Sigmoid colon (tissue), 6 donors: ENCODE measurements at regions not wholly inside any gene's neighbourhood (a gene's known extent, or its start where the extent isn't known, plus 50 kb on each side); places are given as distances from the start of the nearest gene placed in this dataset.
A peak's percentile ranks its signal among the peaks of the same experiment; 100 is the strongest.

ENCODE experiments used
- DNase-seq: peaks from one replicate; pipeline ENCODE4 v3.0.0-alpha.2; 2019
- H3K27ac ChIP-seq, 4 donors: fragments of 200-600 bp; sonication (generic); one replicate each; pipeline ENCODE4 v1.5.1; 2016 to 2019; ENCODE audit warnings: mild to moderate bottlenecking in 1 of 4
- H3K27me3 ChIP-seq, 3 donors: fragments of 200-600 bp; sonication (generic); one replicate each; pipeline ENCODE4 v1.5.1; 2019; ENCODE audit warnings: mild to moderate bottlenecking in 1 of 3
- H3K36me3 ChIP-seq, 4 donors: fragments of 200-600 bp; sonication (generic); one replicate each; pipeline ENCODE4 v1.5.1; 2016 to 2019
- H3K4me1 ChIP-seq, 4 donors: fragments of 200-600 bp; sonication (generic); one replicate each; pipeline ENCODE4 v1.5.1; 2017 to 2019
- H3K4me3 ChIP-seq, 4 donors: fragments of 200-600 bp; sonication (generic); one replicate each; pipeline ENCODE4 v1.5.1; 2017 to 2019; ENCODE audit warnings: mild to moderate bottlenecking in 2 of 4, moderate library complexity in 1 of 4
- H3K9me3 ChIP-seq, 4 donors: fragments of 200-600 bp in 3 of 4; sonication (generic) in 3 of 4; one replicate each; pipeline versions ENCODE4 v1.5.1 to v1.6.1; 2013 to 2019
- EP300 ChIP-seq, 4 donors: sonication (generic); formaldehyde crosslinking; IDR thresholded peaks; one replicate each; pipeline ENCODE4 v1.6.1; 2017; ENCODE audit warnings: antibody characterized with exemption in 4 of 4
- POLR2A ChIP-seq, 2 donors: fragments of 450-650 bp; IDR thresholded peaks; one replicate each; pipeline ENCODE4 v1.6.1; 2016; ENCODE audit warnings: antibody characterized with exemption in 2 of 2, mild to moderate bottlenecking in 2 of 2, moderate library complexity in 2 of 2
- POLR2AphosphoS5 ChIP-seq, 4 donors: sonication (generic); formaldehyde crosslinking; IDR thresholded peaks; one replicate each; pipeline ENCODE4 v1.6.1; 2017; ENCODE audit warnings: antibody characterized with exemption in 4 of 4
- WGBS, 2 donors: extraction: QIAGEN DNeasy Blood & Tissue Kit; methylation state at CpG; one replicate each; pipeline ENCODE4 v1.1.7; 2013; 5-methylcytosine and 5-hydroxymethylcytosine counted together
- intact Hi-C: fragments of 100-400 bp; cut with DNase I; formaldehyde crosslinking; loops from one replicate; pipeline ENCODE4 v1.15.1; 2023
- TF ChIP-seq, protein P1 (sequence below), 4 experiments: fragments of 450-650 bp in 3 of 4; fragments of 200-600 bp in 1 of 4; IDR thresholded peaks; one replicate each; pipeline ENCODE4 v1.5.1; 2016 to 2019; ENCODE audit warnings: antibody characterized with exemption in 4 of 4, mild to moderate bottlenecking in 3 of 4, moderate library complexity in 2 of 4
- donor health status: healthy with polysubstance abuse.
- donor health status: healthy.

- H3K27ac ChIP-seq = peak overlapping the region in 3 of 4 donors; percentile 42 to 72 (median 71)
- no peak for DNase-seq
- H3K9me3 ChIP-seq = no peaks in the 10 kb centered on the region
- intact Hi-C loops = loop anchor here (10.0 kb wide), 1 partner anchor 155 kb away; no protein-coding TSS in a partner anchor
- H3K27me3 ChIP-seq = no peaks in the 10 kb centered on the region
- no peak overlapping the region for H3K4me3 ChIP-seq
- WGBS, 2 donors = 85% methylated on average over 6 of the region's 6 CpGs
- H3K4me1 ChIP-seq = peaks cover 0 to 23% (median 13%) of the 10 kb centered on the region in 4 donors
- no peak for TF ChIP-seq POLR2AphosphoS5 (IDR thresholded peaks at IDR 0.05)
- TF ChIP-seq, protein P1, sequence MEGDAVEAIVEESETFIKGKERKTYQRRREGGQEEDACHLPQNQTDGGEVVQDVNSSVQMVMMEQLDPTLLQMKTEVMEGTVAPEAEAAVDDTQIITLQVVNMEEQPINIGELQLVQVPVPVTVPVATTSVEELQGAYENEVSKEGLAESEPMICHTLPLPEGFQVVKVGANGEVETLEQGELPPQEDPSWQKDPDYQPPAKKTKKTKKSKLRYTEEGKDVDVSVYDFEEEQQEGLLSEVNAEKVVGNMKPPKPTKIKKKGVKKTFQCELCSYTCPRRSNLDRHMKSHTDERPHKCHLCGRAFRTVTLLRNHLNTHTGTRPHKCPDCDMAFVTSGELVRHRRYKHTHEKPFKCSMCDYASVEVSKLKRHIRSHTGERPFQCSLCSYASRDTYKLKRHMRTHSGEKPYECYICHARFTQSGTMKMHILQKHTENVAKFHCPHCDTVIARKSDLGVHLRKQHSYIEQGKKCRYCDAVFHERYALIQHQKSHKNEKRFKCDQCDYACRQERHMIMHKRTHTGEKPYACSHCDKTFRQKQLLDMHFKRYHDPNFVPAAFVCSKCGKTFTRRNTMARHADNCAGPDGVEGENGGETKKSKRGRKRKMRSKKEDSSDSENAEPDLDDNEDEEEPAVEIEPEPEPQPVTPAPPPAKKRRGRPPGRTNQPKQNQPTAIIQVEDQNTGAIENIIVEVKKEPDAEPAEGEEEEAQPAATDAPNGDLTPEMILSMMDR (IDR thresholded peaks at IDR 0.05) = no peak
- TF ChIP-seq POLR2A (IDR thresholded peaks at IDR 0.05) = no peak
- TF ChIP-seq EP300 (IDR thresholded peaks at IDR 0.05) = no peak
- no peaks in the 10 kb centered on the region for H3K36me3 ChIP-seq
Measured at GRCh38 chr18:75800331-75800648, 372.8 kb upstream of the SMIM21 start.

GRCh38 chr18:75799449-75800330 is 372.2 kb upstream of the SMIM21 start:
- H3K27ac ChIP-seq = peak overlapping the region in 3 of 4 donors; percentile 42 to 72 (median 71)
- intact Hi-C loops = loop anchor here (10.0 kb wide), 1 partner anchor 155 kb away; no protein-coding TSS in a partner anchor
- no peaks in the 10 kb centered on the region for H3K9me3 ChIP-seq
- no peaks in the 10 kb centered on the region for H3K27me3 ChIP-seq
- peaks cover 0 to 23% (median 13%) of the 10 kb centered on the region in 4 donors for H3K4me1 ChIP-seq
- WGBS, 2 donors = 80% methylated on average over 10 of the region's 10 CpGs
- H3K36me3 ChIP-seq = no peaks in the 10 kb centered on the region
- H3K4me3 ChIP-seq = no peak overlapping the region
- no peak for DNase-seq
- peak in 1 of 4 donors; percentile 36 for TF ChIP-seq EP300 (IDR thresholded peaks at IDR 0.05)
- peak in 3 of 4 donors; percentile 15 to 73 (median 72) for TF ChIP-seq POLR2AphosphoS5 (IDR thresholded peaks at IDR 0.05)
- TF ChIP-seq, protein P1 (IDR thresholded peaks at IDR 0.05) = no peak
- TF ChIP-seq POLR2A (IDR thresholded peaks at IDR 0.05) = no peak

DNA sequence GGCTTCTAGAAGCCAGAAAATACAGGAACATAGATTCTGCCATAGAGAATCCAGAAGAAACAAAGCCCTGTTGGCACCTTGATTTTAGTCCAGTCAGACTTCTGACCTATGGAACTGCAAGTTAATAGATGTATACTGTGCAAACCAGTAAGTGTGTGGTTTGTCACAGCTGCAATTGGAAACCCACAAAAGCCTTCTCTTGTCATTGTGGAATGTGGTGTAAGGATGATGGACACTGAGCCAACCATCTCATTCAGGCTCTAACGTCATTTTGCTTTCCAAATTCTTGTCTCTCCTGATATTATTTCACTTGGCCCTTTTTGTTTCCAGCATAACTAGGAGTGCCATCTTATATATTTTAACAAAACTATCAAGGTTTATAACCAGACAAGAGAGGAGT is 369.5 kb upstream of the SMIM21 start:
- H3K27ac ChIP-seq = no peak overlapping the region
- H3K36me3 ChIP-seq = no peaks in the 10 kb centered on the region
- TF ChIP-seq POLR2AphosphoS5 (IDR thresholded peaks at IDR 0.05) (no peak), POLR2A (IDR thresholded peaks at IDR 0.05) (no peak), EP300 (IDR thresholded peaks at IDR 0.05) (no peak)
- TF ChIP-seq, protein P1 (IDR thresholded peaks at IDR 0.05) = no peak
- peaks cover 0 to 23% (median 13%) of the 10 kb centered on the region in 4 donors for H3K4me1 ChIP-seq
- DNase-seq = no peak
- intact Hi-C loops = no loop called here
- no peaks in the 10 kb centered on the region for H3K9me3 ChIP-seq
- H3K4me3 ChIP-seq = no peak overlapping the region
- 74 to 86% methylated on average over 1 of the region's 1 CpG for WGBS, 2 donors
- H3K27me3 ChIP-seq = no peaks in the 10 kb centered on the region

DNA sequence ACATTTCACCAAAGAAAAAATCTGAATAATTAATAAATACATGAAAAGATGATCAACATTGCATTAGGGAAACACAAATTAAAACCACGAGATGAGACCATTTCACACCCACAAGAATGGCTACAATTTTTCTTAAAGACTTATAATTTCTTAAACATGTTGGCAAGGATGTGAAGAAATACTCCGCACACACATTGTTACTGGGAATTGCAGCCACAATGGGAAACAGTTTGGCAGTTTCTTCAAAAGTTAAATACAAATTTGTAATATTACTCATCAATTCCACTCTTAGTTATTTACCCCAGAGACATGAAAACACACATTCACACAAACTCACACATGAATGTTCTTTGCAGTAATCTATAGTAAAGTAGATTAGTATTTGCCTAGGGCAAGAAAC is 363.3 kb upstream of the SMIM21 start:
- Histone ChIP-seq H3K9me3 (no peaks in the 10 kb centered on the region), H3K4me3 (no peak overlapping the region), H3K4me1 (no peaks in the 10 kb centered on the region), H3K27me3 (no peaks in the 10 kb centered on the region), H3K36me3 (no peaks in the 10 kb centered on the region), H3K27ac (no peak overlapping the region)
- intact Hi-C loops = no loop called here
- no peak for DNase-seq
- 86 to 87% methylated on average over 2 of the region's 2 CpGs for WGBS, 2 donors
- TF ChIP-seq, protein P1 (IDR thresholded peaks at IDR 0.05) = no peak
- no peak for TF ChIP-seq POLR2AphosphoS5 (IDR thresholded peaks at IDR 0.05)
- TF ChIP-seq EP300 (IDR thresholded peaks at IDR 0.05) = no peak
- no peak for TF ChIP-seq POLR2A (IDR thresholded peaks at IDR 0.05)
